LNCAP (cell line): ENCODE measurements at regions not wholly inside any gene's neighbourhood (a gene's known extent, or its start where the extent isn't known, plus 50 kb on each side); places are given as distances from the start of the nearest gene placed in this dataset.

Source experiments
- CTCF ChIP-seq: fragments of 450-650 bp; IDR thresholded peaks from 2 replicates; pipeline ENCODE4 v1.5.1; 2017; ENCODE audit warnings: mild to moderate bottlenecking

GRCh38 chr21:16294128-16294527, 564.3 kb downstream of the USP25 start:
- TF ChIP-seq CTCF = no peak

- TF ChIP-seq CTCF = no peak
Observed at GRCh38 chr21:16302851-16303282, 573.1 kb downstream of the USP25 start.

GRCh38 chr21:16304174-16305095, 574.7 kb downstream of the USP25 start:
- TF ChIP-seq CTCF = no peak

GRCh38 chr21:16305686-16306085, 575.9 kb downstream of the USP25 start:
- TF ChIP-seq CTCF = no peak

GRCh38 chr21:16307256-16307655, 577.5 kb downstream of the USP25 start:
- TF ChIP-seq CTCF = no peak

GRCh38 chr21:16308269-16308668, 578.5 kb downstream of the USP25 start:
- TF ChIP-seq CTCF = no peak

- no peak for TF ChIP-seq CTCF
Observed at GRCh38 chr21:16309250-16309971, 579.6 kb downstream of the USP25 start.
